ENCODE measurements at regions not wholly inside any gene's neighbourhood (a gene's known extent, or its start where the extent isn't known, plus 50 kb on each side); places are given as distances from the start of the nearest gene placed in this dataset.

GRCh38 chr1:70805641-70806040 is 242.0 kb downstream of the PTGER3 start:
- TF ChIP-seq CTCF (conservative IDR thresholded peaks at IDR 0.05; ENCODE audit: low read length) = no peak
- TF ChIP-seq EZH2phosphoT487 (IDR thresholded peaks at IDR 0.05; ENCODE audit: borderline replicate concordance) = no peak
- Histone ChIP-seq H3K79me2 (ENCODE audit: insufficient read depth, low read length) (no peaks in the 10 kb centered on the region), H3K9me3 (ENCODE audit: insufficient read depth, low read depth, low read length) (peaks cover 3% of the 10 kb centered on the region; the same call in 1 of the 2 replicates), H3K9me2 (replicated peaks; ENCODE audit: low read depth, low read length) (no peaks in the 10 kb centered on the region), H3F3A (ENCODE audit: low read depth) (no peaks in the 10 kb centered on the region), H3K4me2 (ENCODE audit: low read depth, low read length, poor library complexity, severe bottlenecking) (no peak overlapping the region), H4K20me1 (ENCODE audit: insufficient read depth, low read length, poor library complexity, severe bottlenecking) (no peaks in the 10 kb centered on the region), H3K27me3 (ENCODE audit: insufficient read depth, low read length, poor library complexity, severe bottlenecking) (no peaks in the 10 kb centered on the region), H2AFZ (ENCODE audit: low read length) (no peak overlapping the region), H3K36me3 (ENCODE audit: insufficient read depth, low read length) (no peaks in the 10 kb centered on the region), H3K4me3 (ENCODE audit: low read length, poor library complexity, severe bottlenecking) (no peak overlapping the region), H3K9ac (ENCODE audit: low read depth, low read length, poor library complexity, severe bottlenecking) (no peak overlapping the region), H3K4me1 (ENCODE audit: insufficient read depth, low read length, poor library complexity, severe bottlenecking) (peaks cover 5% of the 10 kb centered on the region)

GRCh38 chr1:70807088-70807664 is 240.4 kb downstream of the PTGER3 start:
- Histone ChIP-seq H3K9ac (ENCODE audit: low read depth, low read length, poor library complexity, severe bottlenecking) (no peak overlapping the region), H3K27me3 (ENCODE audit: insufficient read depth, low read length, poor library complexity, severe bottlenecking) (no peaks in the 10 kb centered on the region), H3F3A (ENCODE audit: low read depth) (no peaks in the 10 kb centered on the region), H3K9me2 (replicated peaks; ENCODE audit: low read depth, low read length) (no peaks in the 10 kb centered on the region), H3K79me2 (ENCODE audit: insufficient read depth, low read length) (no peaks in the 10 kb centered on the region), H2AFZ (ENCODE audit: low read length) (no peak overlapping the region; the same call in 1 of the 2 replicates), H3K4me3 (ENCODE audit: low read length, poor library complexity, severe bottlenecking) (no peak overlapping the region), H4K20me1 (ENCODE audit: insufficient read depth, low read length, poor library complexity, severe bottlenecking) (no peaks in the 10 kb centered on the region), H3K4me2 (ENCODE audit: low read depth, low read length, poor library complexity, severe bottlenecking) (no peak overlapping the region), H3K36me3 (ENCODE audit: insufficient read depth, low read length) (no peaks in the 10 kb centered on the region), H3K4me1 (ENCODE audit: insufficient read depth, low read length, poor library complexity, severe bottlenecking) (peaks cover 5% of the 10 kb centered on the region), H3K9me3 (ENCODE audit: insufficient read depth, low read depth, low read length) (peaks cover 3% of the 10 kb centered on the region; the same call in 1 of the 2 replicates)
- TF ChIP-seq CTCF (conservative IDR thresholded peaks at IDR 0.05; ENCODE audit: low read length) (no peak), EZH2phosphoT487 (IDR thresholded peaks at IDR 0.05; ENCODE audit: borderline replicate concordance) (no peak)

GRCh38 chr1:70809069-70809468 is 238.5 kb downstream of the PTGER3 start:
- Histone ChIP-seq H3K79me2 (ENCODE audit: insufficient read depth, low read length) (no peaks in the 10 kb centered on the region), H3K27me3 (ENCODE audit: insufficient read depth, low read length, poor library complexity, severe bottlenecking) (no peaks in the 10 kb centered on the region), H3F3A (ENCODE audit: low read depth) (no peaks in the 10 kb centered on the region), H3K4me3 (ENCODE audit: low read length, poor library complexity, severe bottlenecking) (no peak overlapping the region), H3K9me2 (replicated peaks; ENCODE audit: low read depth, low read length) (no peaks in the 10 kb centered on the region), H3K9me3 (ENCODE audit: insufficient read depth, low read depth, low read length) (0 out of 2 replicates have a peak, but pooled peaks cover 3% of the 10 kb centered on the region), H3K4me2 (ENCODE audit: low read depth, low read length, poor library complexity, severe bottlenecking) (no peak overlapping the region), H3K9ac (ENCODE audit: low read depth, low read length, poor library complexity, severe bottlenecking) (no peak overlapping the region), H2AFZ (ENCODE audit: low read length) (no peak overlapping the region), H3K36me3 (ENCODE audit: insufficient read depth, low read length) (no peaks in the 10 kb centered on the region), H4K20me1 (ENCODE audit: insufficient read depth, low read length, poor library complexity, severe bottlenecking) (no peaks in the 10 kb centered on the region), H3K4me1 (ENCODE audit: insufficient read depth, low read length, poor library complexity, severe bottlenecking) (peaks cover 15% of the 10 kb centered on the region)
- no peak for TF ChIP-seq CTCF (conservative IDR thresholded peaks at IDR 0.05; ENCODE audit: low read length)
